Fibroblast of lung (primary cell): ENCODE measurements at regions not wholly inside any gene's neighbourhood (a gene's known extent, or its start where the extent isn't known, plus 50 kb on each side); places are given as distances from the start of the nearest gene placed in this dataset.

ENCODE experiments used
- DNase-seq, 2 donors: peaks; one replicate each; pipeline versions ENCODE4 v3.0.0 to v3.0.0-alpha.2; 2010; ENCODE audit warnings: low read depth in 2 of 2
- H2AFZ ChIP-seq: 2 replicates; pipeline ENCODE4 v1.5.1; 2012; ENCODE audit warnings: low read length, control low read depth, inconsistent platforms
- H3K27ac ChIP-seq: 2 replicates; pipeline ENCODE4 v1.5.1; 2011; ENCODE audit warnings: low read length, control low read depth; ENCODE audit not compliant: insufficient read depth
- H3K27me3 ChIP-seq: 2 replicates; pipeline ENCODE4 v1.5.1; 2011; ENCODE audit warnings: mild to moderate bottlenecking, low read length; ENCODE audit not compliant: control insufficient read depth, insufficient read depth
- H3K36me3 ChIP-seq: 2 replicates; pipeline ENCODE4 v1.5.1; 2011; ENCODE audit warnings: low read length; ENCODE audit not compliant: control insufficient read depth, insufficient read depth
- H3K4me1 ChIP-seq: 2 replicates; pipeline ENCODE4 v1.5.1; 2011; ENCODE audit warnings: low read length; ENCODE audit not compliant: control insufficient read depth, insufficient read depth; ENCODE audit errors: extremely low read depth
- H3K4me2 ChIP-seq: 2 replicates; pipeline ENCODE4 v1.5.1; 2011; ENCODE audit warnings: low read length, control low read depth; ENCODE audit not compliant: insufficient read depth; ENCODE audit errors: extremely low read depth
- H3K4me3 ChIP-seq, 4 experiments: fragments of 200-600 bp in 1 of 4; sonication (generic) in 1 of 4; replicated peaks in 1 of 4; 2 replicates each; pipeline ENCODE4 v1.5.1; 2011 to 2016; ENCODE audit warnings: low read length in 4 of 4, low read depth in 3 of 4, mild to moderate bottlenecking in 3 of 4, control low read depth in 2 of 4, inconsistent platforms in 1 of 4, mixed read lengths in 1 of 4; ENCODE audit not compliant: insufficient read depth in 1 of 4; ENCODE audit errors: control extremely low read depth in 1 of 4
- H3K79me2 ChIP-seq: 2 replicates; pipeline ENCODE4 v1.5.1; 2012; ENCODE audit warnings: mild to moderate bottlenecking, low read length, inconsistent platforms; ENCODE audit not compliant: control insufficient read depth, insufficient read depth
- H3K9ac ChIP-seq: 2 replicates; pipeline ENCODE4 v1.5.1; 2011; ENCODE audit warnings: mild to moderate bottlenecking, low read length, control low read depth; ENCODE audit not compliant: insufficient read depth
- H3K9me3 ChIP-seq: 2 replicates; pipeline ENCODE4 v1.5.1; 2012; ENCODE audit warnings: low read depth, low read length; ENCODE audit not compliant: control insufficient read depth, insufficient read depth
- H4K20me1 ChIP-seq: 2 replicates; pipeline ENCODE4 v1.5.1; 2011; ENCODE audit warnings: low read length; ENCODE audit not compliant: control insufficient read depth, insufficient read depth; ENCODE audit errors: extremely low read depth
- EZH2 ChIP-seq: IDR thresholded peaks from 2 replicates; pipeline ENCODE4 v1.5.1; 2012; ENCODE audit warnings: low read length, control low read depth, mild to moderate bottlenecking; ENCODE audit errors: missing control alignments
- TF ChIP-seq, protein P1 (sequence below), 2 donors: IDR thresholded peaks in 1 of 2; conservative IDR thresholded peaks in 1 of 2; 1 replicate in 1 of 2; 2 replicates in 1 of 2; pipeline ENCODE4 v1.5.1; 2011 to 2012; ENCODE audit warnings: low read length in 2 of 2, control low read depth in 1 of 2, inconsistent platforms in 1 of 2, low read depth in 1 of 2, mild to moderate bottlenecking in 1 of 2

DNA sequence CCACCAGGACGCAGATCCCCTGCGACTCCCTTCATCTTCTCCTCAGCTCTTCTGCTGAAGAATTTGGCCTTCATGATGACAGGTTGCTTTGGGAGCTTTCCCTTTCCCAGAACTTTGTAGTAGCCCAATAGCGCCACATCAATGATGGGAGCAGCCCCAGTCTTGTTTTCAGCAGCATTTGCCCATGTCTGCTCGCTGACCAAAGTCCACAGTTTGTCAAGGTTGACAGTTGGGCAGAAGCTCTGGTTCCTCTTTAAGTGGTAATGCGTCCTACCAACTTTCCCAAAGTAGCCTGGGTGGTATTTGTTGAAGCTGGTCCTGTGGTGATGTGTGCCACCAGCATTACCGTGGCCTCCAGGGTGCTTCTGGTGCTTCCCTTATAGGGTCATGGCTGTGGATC lies 62.2 kb downstream of the GCNT4 start:
- TF ChIP-seq, protein P1, sequence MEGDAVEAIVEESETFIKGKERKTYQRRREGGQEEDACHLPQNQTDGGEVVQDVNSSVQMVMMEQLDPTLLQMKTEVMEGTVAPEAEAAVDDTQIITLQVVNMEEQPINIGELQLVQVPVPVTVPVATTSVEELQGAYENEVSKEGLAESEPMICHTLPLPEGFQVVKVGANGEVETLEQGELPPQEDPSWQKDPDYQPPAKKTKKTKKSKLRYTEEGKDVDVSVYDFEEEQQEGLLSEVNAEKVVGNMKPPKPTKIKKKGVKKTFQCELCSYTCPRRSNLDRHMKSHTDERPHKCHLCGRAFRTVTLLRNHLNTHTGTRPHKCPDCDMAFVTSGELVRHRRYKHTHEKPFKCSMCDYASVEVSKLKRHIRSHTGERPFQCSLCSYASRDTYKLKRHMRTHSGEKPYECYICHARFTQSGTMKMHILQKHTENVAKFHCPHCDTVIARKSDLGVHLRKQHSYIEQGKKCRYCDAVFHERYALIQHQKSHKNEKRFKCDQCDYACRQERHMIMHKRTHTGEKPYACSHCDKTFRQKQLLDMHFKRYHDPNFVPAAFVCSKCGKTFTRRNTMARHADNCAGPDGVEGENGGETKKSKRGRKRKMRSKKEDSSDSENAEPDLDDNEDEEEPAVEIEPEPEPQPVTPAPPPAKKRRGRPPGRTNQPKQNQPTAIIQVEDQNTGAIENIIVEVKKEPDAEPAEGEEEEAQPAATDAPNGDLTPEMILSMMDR (conservative IDR thresholded peaks at IDR 0.05 in 1 of 2, IDR thresholded peaks at IDR 0.05 in 1 of 2; ENCODE audit: low read depth in 1 of 2, low read length in 2 of 2): no peak
- no peak for TF ChIP-seq EZH2
- Histone ChIP-seq H4K20me1 (no peaks in the 10 kb centered on the region), H3K79me2 (no peaks in the 10 kb centered on the region), H3K9me3 (no peaks in the 10 kb centered on the region), H3K4me3 (no peak overlapping the region), H3K4me1 (no peaks in the 10 kb centered on the region), H3K4me2 (no peak overlapping the region), H3K27me3 (no peaks in the 10 kb centered on the region), H3K27ac (no peak overlapping the region), H2AFZ (no peak overlapping the region), H3K9ac (no peak overlapping the region), H3K36me3 (no peaks in the 10 kb centered on the region)
- DNase-seq: no peak

DNA sequence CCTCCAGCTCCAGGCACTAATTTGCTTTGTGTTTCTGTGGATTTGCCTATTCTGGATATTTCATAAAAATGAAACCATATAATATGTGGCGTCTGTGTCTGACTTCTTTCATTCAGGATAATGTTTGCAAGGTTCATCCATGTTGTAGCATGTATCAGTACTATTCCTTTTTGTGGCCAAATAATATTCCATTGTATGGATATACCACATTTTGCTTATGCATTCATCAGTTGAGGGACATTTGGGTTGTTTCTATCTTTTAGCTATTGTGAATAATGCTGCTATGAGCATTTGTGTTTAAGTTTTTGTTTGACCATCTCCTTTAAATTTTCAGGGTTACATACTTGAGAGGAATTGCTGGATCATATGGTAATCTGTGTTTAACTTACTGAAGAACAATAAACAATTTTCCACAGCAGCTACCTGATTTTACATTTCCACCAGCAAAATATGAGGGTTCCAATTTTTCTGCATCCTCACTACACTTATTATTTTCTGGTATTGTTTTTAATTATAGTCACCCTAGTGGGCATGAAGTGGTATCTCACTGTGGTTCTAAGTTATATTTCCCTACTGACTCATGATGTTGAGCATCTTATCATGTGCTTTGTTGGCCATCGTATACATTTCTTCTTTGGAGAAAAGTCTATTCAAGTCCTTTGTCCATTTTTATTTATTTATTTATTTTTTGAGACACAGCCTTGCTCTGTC lies 63.9 kb downstream of the GCNT4 start:
- no peaks in the 10 kb centered on the region for H3K36me3 ChIP-seq
- TF ChIP-seq, protein P1 (conservative IDR thresholded peaks at IDR 0.05 in 1 of 2, IDR thresholded peaks at IDR 0.05 in 1 of 2; ENCODE audit: low read depth in 1 of 2, low read length in 2 of 2): no peak
- no peak for TF ChIP-seq EZH2
- no peaks in the 10 kb centered on the region for H3K4me1 ChIP-seq
- no peak overlapping the region for H2AFZ ChIP-seq
- H3K9ac ChIP-seq: no peak overlapping the region
- H4K20me1 ChIP-seq: no peaks in the 10 kb centered on the region
- no peak overlapping the region for H3K4me3 ChIP-seq
- H3K27ac ChIP-seq: no peak overlapping the region
- no peaks in the 10 kb centered on the region for H3K27me3 ChIP-seq
- DNase-seq: no peak
- H3K79me2 ChIP-seq: no peaks in the 10 kb centered on the region
- H3K9me3 ChIP-seq: no peaks in the 10 kb centered on the region
- H3K4me2 ChIP-seq: no peak overlapping the region

DNA sequence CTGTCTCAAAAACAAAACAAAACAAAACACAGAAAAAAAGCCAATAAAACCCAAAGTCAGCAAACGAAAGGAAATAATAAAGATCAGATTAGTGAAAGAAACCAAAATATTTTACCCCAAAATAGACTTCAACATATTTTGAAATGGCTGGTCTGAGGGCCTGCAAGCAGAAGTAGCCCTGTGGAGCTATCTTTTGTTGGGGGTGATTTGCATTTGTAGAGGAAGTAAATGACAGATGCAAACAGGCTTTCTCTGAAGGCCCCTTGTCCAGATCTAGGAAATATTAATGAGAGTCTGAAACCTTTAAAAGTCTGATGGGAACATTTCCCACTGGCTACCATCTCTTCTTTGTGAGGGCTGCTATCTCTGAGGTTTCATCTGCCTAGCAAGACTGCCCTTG lies 74.0 kb downstream of the GCNT4 start:
- Histone ChIP-seq H3K4me2 (no peak overlapping the region), H3K9me3 (no peaks in the 10 kb centered on the region), H4K20me1 (no peaks in the 10 kb centered on the region), H3K9ac (no peak overlapping the region), H3K79me2 (no peaks in the 10 kb centered on the region), H2AFZ (no peak overlapping the region), H3K4me1 (no peaks in the 10 kb centered on the region), H3K36me3 (no peaks in the 10 kb centered on the region), H3K27me3 (no peaks in the 10 kb centered on the region), H3K4me3 (no peak overlapping the region), H3K27ac (no peak overlapping the region)
- DNase-seq: no peak
- TF ChIP-seq, protein P1 (conservative IDR thresholded peaks at IDR 0.05 in 1 of 2, IDR thresholded peaks at IDR 0.05 in 1 of 2; ENCODE audit: low read depth in 1 of 2, low read length in 2 of 2): no peak
- no peak for TF ChIP-seq EZH2
